Liver (tissue), 3 donors: ENCODE measurements at regions not wholly inside any gene's neighbourhood (a gene's known extent, or its start where the extent isn't known, plus 50 kb on each side); places are given as distances from the start of the nearest gene placed in this dataset.

Experiments
- CTCF ChIP-seq: fragments of 150-350 bp; IDR thresholded peaks from 2 replicates; pipeline ENCODE4 v1.5.1; 2017; ENCODE audit warnings: improper control_type of control experiment, low read depth, low read length; ENCODE audit not compliant: missing input control
- TAF1 ChIP-seq: conservative IDR thresholded peaks from 2 replicates; pipeline ENCODE4 v1.6.1; 2016; ENCODE audit warnings: antibody characterized with exemption, mild to moderate bottlenecking
- YY1 ChIP-seq: IDR thresholded peaks from 2 replicates; pipeline ENCODE4 v1.6.1; 2016; ENCODE audit warnings: antibody characterized with exemption, mild to moderate bottlenecking
- ZBTB33 ChIP-seq: IDR thresholded peaks from 2 replicates; pipeline ENCODE4 v1.6.1; 2016; ENCODE audit warnings: antibody characterized with exemption
- TF ChIP-seq, protein P1 (sequence below): IDR thresholded peaks from 2 replicates; pipeline ENCODE4 v1.6.1; 2016; ENCODE audit warnings: antibody characterized with exemption
- donor health status: healthy.
- donor health status: healthy.

DNA sequence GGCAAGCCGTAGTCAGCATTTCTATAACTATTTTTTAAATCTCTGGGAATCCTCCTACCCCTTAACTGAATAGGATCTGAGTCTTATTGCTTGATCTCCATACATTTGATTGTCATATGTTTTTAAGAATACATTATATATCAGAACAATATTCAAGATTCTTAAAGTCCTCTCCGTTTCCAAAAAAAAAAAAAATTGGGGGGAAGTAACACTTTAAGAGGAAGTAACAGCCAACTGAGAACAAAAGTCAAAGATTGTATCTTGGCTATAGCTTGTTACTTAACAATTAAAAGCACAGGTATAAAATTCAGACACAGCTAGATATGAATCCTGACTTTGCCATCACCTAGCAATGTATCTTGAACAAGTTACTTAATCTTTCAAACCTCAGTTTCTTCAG, 169.9 kb upstream of the ADO start:
- TF ChIP-seq CTCF (no peak), ZBTB33 (no peak), YY1 (no peak), TAF1 (no peak)
- TF ChIP-seq, protein P1, sequence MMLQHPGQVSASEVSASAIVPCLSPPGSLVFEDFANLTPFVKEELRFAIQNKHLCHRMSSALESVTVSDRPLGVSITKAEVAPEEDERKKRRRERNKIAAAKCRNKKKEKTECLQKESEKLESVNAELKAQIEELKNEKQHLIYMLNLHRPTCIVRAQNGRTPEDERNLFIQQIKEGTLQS = no peak
